Dedifferentiated amniotic fluid mesenchymal stem cell (primary cell): ENCODE measurements at regions not wholly inside any gene's neighbourhood (a gene's known extent, or its start where the extent isn't known, plus 50 kb on each side); places are given as distances from the start of the nearest gene placed in this dataset.

ENCODE experiments used
- DNase-seq: peaks from one replicate; pipeline ENCODE4 v3.0.0-alpha.2; 2016; ENCODE audit errors: extremely low spot score

GRCh38 chr14:25101276-25101675, 51.3 kb upstream of the STXBP6 start:
- DNase-seq = no peak
